Activated T-helper 2 cell treated with anti-CD3 and anti-CD28 coated beads, Interferon-gamma antibody, Interleukin-2, Interleukin-4, amounts not matched to agents 10 μg/mL and 5 μg/mL and 100 μg/mL, durations not matched to agents 14 hours and 24 hours and 36 hours (primary cell): ENCODE measurements at regions not wholly inside any gene's neighbourhood (a gene's known extent, or its start where the extent isn't known, plus 50 kb on each side); places are given as distances from the start of the nearest gene placed in this dataset.

Source experiments
- DNase-seq: peaks from one replicate; pipeline ENCODE4 v3.0.0; 2021; ENCODE audit warnings: low spot score
- H3K27ac Mint-ChIP-seq: one replicate; pipeline ENCODE4 v1.8.0; 2021; ENCODE audit warnings: mixed read lengths
- H3K27me3 Mint-ChIP-seq: one replicate; pipeline ENCODE4 v1.8.0; 2021; ENCODE audit warnings: low read depth, mixed read lengths
- H3K36me3 Mint-ChIP-seq: one replicate; pipeline ENCODE4 v1.8.0; 2021; ENCODE audit warnings: low read depth, mixed read lengths
- H3K4me1 Mint-ChIP-seq: one replicate; pipeline ENCODE4 v1.8.0; 2021; ENCODE audit warnings: low read depth, mixed read lengths
- H3K4me3 Mint-ChIP-seq: one replicate; pipeline ENCODE4 v1.8.0; 2021; ENCODE audit warnings: low read depth, mild to moderate bottlenecking, moderate library complexity, mixed read lengths
- H3K9me3 Mint-ChIP-seq: one replicate; pipeline ENCODE4 v1.8.0; 2021; ENCODE audit warnings: mixed read lengths
- intact Hi-C: fragments of 100-400 bp; cut with micrococcal nuclease; formaldehyde crosslinking; loops from one replicate; pipeline ENCODE4 v1.15.1; 2023

GRCh38 chr17:55625521-55625920 lies 97.1 kb downstream of the TMEM100 start:
- intact Hi-C loops = no loop called here
- Mint-ChIP-seq H3K36me3 (no peaks in the 10 kb centered on the region), H3K4me1 (peaks cover 7% of the 10 kb centered on the region), H3K27me3 (peaks cover 30% of the 10 kb centered on the region), H3K4me3 (no peak overlapping the region), H3K9me3 (no peaks in the 10 kb centered on the region), H3K27ac (no peak overlapping the region)
- no peak for DNase-seq

GRCh38 chr17:55624772-55625433 lies 97.8 kb downstream of the TMEM100 start:
- Mint-ChIP-seq H3K9me3 (no peaks in the 10 kb centered on the region), H3K36me3 (no peaks in the 10 kb centered on the region), H3K27ac (no peak overlapping the region), H3K27me3 (peaks cover 32% of the 10 kb centered on the region), H3K4me1 (peaks cover 7% of the 10 kb centered on the region), H3K4me3 (no peak overlapping the region)
- DNase-seq = no peak
- intact Hi-C loops = no loop called here

DNA sequence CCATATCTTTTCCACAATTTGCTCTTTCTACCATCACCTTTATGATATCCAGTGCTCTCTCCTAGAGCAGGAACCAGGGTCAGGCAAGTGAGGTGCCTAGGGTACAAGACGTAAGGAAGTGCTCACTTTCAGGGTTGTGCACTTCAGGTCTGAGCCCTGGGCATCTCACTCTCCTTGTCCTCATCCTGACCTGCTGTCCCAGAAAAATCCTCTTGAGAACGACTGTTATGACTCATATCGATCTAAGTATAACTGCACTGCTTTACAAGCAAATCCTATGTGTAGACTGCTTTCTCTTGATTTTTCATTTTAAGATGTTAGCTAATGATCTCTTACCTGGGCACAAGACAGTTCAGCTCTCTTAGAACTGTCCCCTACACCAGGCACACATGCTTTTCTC lies 100.1 kb downstream of the TMEM100 start:
- no peaks in the 10 kb centered on the region for H3K36me3 Mint-ChIP-seq
- intact Hi-C loops = no loop called here
- peaks cover 29% of the 10 kb centered on the region for H3K27me3 Mint-ChIP-seq
- DNase-seq = no peak
- no peak overlapping the region for H3K27ac Mint-ChIP-seq
- peaks cover 7% of the 10 kb centered on the region for H3K4me1 Mint-ChIP-seq
- no peaks in the 10 kb centered on the region for H3K9me3 Mint-ChIP-seq
- H3K4me3 Mint-ChIP-seq = no peak overlapping the region

DNA sequence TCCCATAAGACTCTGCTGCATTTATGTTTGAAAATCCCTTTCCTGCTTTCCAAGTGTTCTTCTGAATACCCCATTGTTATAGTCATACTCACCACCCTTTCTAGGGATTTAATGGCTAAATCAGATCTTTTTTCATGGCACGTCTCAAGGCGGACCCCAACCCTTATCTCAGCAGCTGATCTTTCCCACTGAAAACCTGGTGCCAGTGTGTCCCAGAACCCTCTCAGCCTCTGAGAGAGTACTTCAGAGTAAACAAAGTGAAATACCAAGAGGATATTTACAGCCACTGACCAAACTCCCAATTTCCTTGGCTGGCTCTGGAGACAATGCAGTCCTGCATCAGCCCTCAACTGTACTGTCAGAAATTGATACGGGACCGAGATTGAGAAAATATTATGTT lies 101.7 kb downstream of the TMEM100 start:
- intact Hi-C loops = no loop called here
- Mint-ChIP-seq H3K4me3 (no peak overlapping the region), H3K36me3 (no peaks in the 10 kb centered on the region), H3K9me3 (no peaks in the 10 kb centered on the region), H3K27ac (no peak overlapping the region), H3K27me3 (peaks cover 25% of the 10 kb centered on the region), H3K4me1 (peaks cover 6% of the 10 kb centered on the region)
- no peak for DNase-seq

DNA sequence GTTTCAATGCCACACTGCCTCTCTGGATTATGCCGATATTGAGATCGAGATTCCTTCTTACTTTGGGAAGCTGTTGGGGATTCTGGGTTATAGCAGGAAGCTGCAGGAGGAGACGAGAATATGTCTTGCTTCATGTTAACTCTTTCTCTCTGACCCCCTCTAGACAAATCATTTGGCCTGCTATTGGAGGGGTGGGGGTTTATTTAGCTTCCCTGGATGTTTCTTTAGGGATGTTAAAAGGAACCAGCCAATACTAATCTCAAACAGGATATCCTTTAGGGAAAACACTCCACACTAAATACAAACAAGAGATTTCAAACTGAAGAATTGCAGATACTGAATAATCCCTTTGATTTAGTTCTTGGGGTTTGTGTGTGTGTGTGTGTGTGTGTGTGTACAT lies 102.6 kb downstream of the TMEM100 start:
- intact Hi-C loops = no loop called here
- Mint-ChIP-seq H3K36me3 (no peaks in the 10 kb centered on the region), H3K4me1 (no peaks in the 10 kb centered on the region), H3K9me3 (no peaks in the 10 kb centered on the region), H3K4me3 (no peak overlapping the region), H3K27ac (no peak overlapping the region), H3K27me3 (peaks cover 25% of the 10 kb centered on the region)
- DNase-seq = no peak

DNA sequence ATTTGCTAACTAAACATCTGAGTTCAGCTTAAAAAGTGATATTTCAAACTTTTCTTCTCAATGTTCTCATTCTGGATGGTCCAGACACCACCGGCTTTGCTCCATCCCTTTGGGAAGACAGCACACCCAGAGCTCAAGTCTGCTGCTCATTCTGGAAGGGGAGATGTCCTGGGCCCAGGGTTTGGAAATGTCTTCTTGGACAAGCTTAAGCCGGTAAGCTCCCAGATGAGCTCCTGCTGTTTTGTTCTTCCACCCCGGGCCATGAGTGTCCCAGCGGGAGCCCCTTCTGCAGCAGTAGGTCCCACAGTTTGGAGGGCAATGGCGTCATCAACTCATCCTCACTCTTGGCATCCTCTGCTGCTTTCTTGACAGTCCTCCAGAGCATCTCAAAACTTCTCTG lies 105.2 kb downstream of the TMEM100 start:
- Mint-ChIP-seq H3K27ac (no peak overlapping the region), H3K4me3 (no peak overlapping the region), H3K36me3 (no peaks in the 10 kb centered on the region), H3K27me3 (peaks cover 19% of the 10 kb centered on the region), H3K4me1 (no peaks in the 10 kb centered on the region), H3K9me3 (no peaks in the 10 kb centered on the region)
- DNase-seq = no peak
- intact Hi-C loops = no loop called here

- H3K4me1 Mint-ChIP-seq = no peaks in the 10 kb centered on the region
- no peak overlapping the region for H3K27ac Mint-ChIP-seq
- no peak overlapping the region for H3K4me3 Mint-ChIP-seq
- DNase-seq = no peak
- peaks cover 10% of the 10 kb centered on the region for H3K27me3 Mint-ChIP-seq
- intact Hi-C loops = no loop called here
- H3K9me3 Mint-ChIP-seq = no peaks in the 10 kb centered on the region
- no peaks in the 10 kb centered on the region for H3K36me3 Mint-ChIP-seq
These were observed 102.8 kb upstream of the SMIM36 start for GRCh38 chr17:55614061-55614460.

DNA sequence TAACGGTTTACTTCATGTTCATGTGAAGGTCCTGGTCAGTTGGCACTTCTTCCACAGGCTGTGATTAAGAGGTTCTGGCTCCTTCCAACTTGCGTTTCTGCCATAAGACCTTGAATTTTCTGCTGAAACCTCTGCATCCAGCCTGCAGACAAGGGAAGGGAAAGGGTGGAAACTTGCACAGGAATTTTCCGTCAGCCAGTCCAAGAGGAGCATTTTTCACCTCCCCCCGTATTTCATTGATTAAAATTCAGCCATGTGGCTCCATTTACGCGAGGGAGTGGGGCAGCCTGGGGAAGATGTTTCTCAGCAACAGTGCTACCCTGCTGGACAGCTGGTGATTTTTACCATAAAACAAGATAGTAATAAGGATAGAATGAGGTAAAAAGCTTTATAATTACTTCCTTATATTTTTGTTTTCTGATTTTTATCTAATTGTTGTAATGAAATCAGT lies 101.5 kb upstream of the SMIM36 start:
- no peak overlapping the region for H3K27ac Mint-ChIP-seq
- intact Hi-C loops = no loop called here
- DNase-seq = no peak
- H3K9me3 Mint-ChIP-seq = no peaks in the 10 kb centered on the region
- peaks cover 5% of the 10 kb centered on the region for H3K27me3 Mint-ChIP-seq
- H3K36me3 Mint-ChIP-seq = no peaks in the 10 kb centered on the region
- no peaks in the 10 kb centered on the region for H3K4me1 Mint-ChIP-seq
- no peak overlapping the region for H3K4me3 Mint-ChIP-seq

DNA sequence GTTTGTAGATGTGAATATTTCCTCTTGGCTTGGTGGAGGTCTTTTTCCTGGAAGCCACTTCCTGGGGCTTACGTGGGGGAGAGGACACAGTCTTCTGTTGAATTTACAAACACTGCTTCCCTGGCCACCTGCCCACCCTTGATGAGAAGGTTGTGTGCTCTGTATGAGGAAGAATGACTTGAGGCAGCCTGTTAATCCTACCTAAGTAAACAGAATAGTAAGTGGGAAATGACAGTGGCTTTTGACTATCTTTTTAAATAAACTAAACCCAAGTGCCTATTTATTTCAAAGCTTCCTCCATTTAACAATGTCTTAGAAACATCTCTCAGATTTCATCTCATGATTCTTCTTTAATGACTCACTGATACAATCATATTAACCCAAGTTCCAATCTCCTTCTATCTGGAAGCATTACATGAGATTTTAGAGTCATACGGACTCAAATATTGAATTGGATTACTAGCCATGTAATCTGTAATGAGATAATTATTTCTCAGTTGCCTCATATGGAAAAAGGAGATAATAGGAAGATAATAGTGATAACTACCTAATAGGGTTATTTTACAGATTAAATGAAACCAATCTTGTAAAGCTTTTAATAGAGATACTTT lies 96.6 kb upstream of the SMIM36 start:
- H3K27ac Mint-ChIP-seq = no peak overlapping the region

GRCh38 chr17:55606488-55606815 lies 95.2 kb upstream of the SMIM36 start:
- intact Hi-C loops = no loop called here
- no peaks in the 10 kb centered on the region for H3K4me1 Mint-ChIP-seq
- no peak for DNase-seq
- H3K27me3 Mint-ChIP-seq = peaks cover 7% of the 10 kb centered on the region
- no peaks in the 10 kb centered on the region for H3K36me3 Mint-ChIP-seq
- H3K27ac Mint-ChIP-seq = no peak overlapping the region
- no peak overlapping the region for H3K4me3 Mint-ChIP-seq
- no peaks in the 10 kb centered on the region for H3K9me3 Mint-ChIP-seq

More for the DNA sequence above, 96.6 kb upstream of the SMIM36 start:
- no peak for DNase-seq
- Mint-ChIP-seq H3K9me3 (no peaks in the 10 kb centered on the region), H3K36me3 (no peaks in the 10 kb centered on the region), H3K4me1 (no peaks in the 10 kb centered on the region), H3K27me3 (peaks cover 5% of the 10 kb centered on the region), H3K4me3 (no peak overlapping the region)
- intact Hi-C loops = no loop called here

GRCh38 chr17:55605705-55606487 lies 94.6 kb upstream of the SMIM36 start:
- H3K36me3 Mint-ChIP-seq = no peaks in the 10 kb centered on the region
- DNase-seq = no peak
- H3K4me3 Mint-ChIP-seq = no peak overlapping the region
- no peaks in the 10 kb centered on the region for H3K9me3 Mint-ChIP-seq
- H3K4me1 Mint-ChIP-seq = no peaks in the 10 kb centered on the region
- H3K27ac Mint-ChIP-seq = no peak overlapping the region
- peaks cover 7% of the 10 kb centered on the region for H3K27me3 Mint-ChIP-seq
- intact Hi-C loops = no loop called here

DNA sequence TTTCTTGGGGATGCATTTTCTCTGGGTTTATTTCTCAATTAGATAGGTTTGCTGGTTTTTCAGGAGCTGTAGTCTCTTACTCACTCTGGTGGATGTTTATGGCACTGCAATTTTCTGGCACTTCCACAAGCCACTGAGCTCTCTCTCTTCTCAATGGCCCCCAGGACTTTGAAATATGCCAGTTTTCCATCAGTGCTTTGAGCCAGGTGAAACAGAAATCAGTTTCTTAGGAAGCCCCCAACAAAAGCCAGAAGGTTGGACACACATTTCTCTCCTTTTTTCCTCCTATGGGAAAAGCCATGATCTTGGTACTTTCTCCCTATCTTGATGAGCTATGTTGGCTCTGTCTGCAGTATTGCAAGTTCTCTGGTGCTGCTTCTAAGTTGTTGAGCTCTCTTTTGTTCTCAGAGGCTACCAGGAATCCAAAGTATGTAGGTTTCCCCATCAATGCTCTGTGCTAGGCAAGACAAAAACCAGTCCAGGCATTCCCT lies 90.7 kb upstream of the SMIM36 start:
- peaks cover 26% of the 10 kb centered on the region for H3K9me3 Mint-ChIP-seq

GRCh38 chr17:55598495-55598894 lies 87.2 kb upstream of the SMIM36 start:
- Mint-ChIP-seq H3K27ac (no peak overlapping the region), H3K4me1 (no peaks in the 10 kb centered on the region), H3K9me3 (peaks cover 26% of the 10 kb centered on the region), H3K36me3 (no peaks in the 10 kb centered on the region), H3K4me3 (no peak overlapping the region), H3K27me3 (peaks cover 2% of the 10 kb centered on the region)
- intact Hi-C loops = no loop called here
- no peak for DNase-seq

More for the DNA sequence above, 90.7 kb upstream of the SMIM36 start:
- Mint-ChIP-seq H3K4me3 (no peak overlapping the region), H3K4me1 (no peaks in the 10 kb centered on the region), H3K27ac (no peak overlapping the region), H3K36me3 (no peaks in the 10 kb centered on the region), H3K27me3 (peaks cover 2% of the 10 kb centered on the region)
- intact Hi-C loops = loop anchor here (1.0 kb wide), 1 partner anchor 76 kb away; no protein-coding TSS in a partner anchor
- no peak for DNase-seq
